22Rv1 (cell line): ENCODE measurements at regions not wholly inside any gene's neighbourhood (a gene's known extent, or its start where the extent isn't known, plus 50 kb on each side); places are given as distances from the start of the nearest gene placed in this dataset.
A peak's percentile ranks its signal among the peaks of the same experiment; 100 is the strongest.
"Not testable (repeated sequence)": the region's sequence is repeated elsewhere in the genome, so short reads cannot be mapped to it uniquely, and the experiment has no call there.

Experiments
- H3K27ac ChIP-seq: fragments of 450-650 bp; 2 replicates; pipeline ENCODE4 v1.5.1; 2017
- ZFX ChIP-seq: fragments of 450-650 bp; IDR thresholded peaks from 2 replicates; pipeline ENCODE4 v1.6.1; 2017; ENCODE audit warnings: antibody characterized with exemption, borderline replicate concordance
- TF ChIP-seq, protein P1 (sequence below): fragments of 450-650 bp; IDR thresholded peaks from 2 replicates; pipeline ENCODE4 v1.5.1; 2017; ENCODE audit warnings: mild to moderate bottlenecking

- TF ChIP-seq, protein P1, sequence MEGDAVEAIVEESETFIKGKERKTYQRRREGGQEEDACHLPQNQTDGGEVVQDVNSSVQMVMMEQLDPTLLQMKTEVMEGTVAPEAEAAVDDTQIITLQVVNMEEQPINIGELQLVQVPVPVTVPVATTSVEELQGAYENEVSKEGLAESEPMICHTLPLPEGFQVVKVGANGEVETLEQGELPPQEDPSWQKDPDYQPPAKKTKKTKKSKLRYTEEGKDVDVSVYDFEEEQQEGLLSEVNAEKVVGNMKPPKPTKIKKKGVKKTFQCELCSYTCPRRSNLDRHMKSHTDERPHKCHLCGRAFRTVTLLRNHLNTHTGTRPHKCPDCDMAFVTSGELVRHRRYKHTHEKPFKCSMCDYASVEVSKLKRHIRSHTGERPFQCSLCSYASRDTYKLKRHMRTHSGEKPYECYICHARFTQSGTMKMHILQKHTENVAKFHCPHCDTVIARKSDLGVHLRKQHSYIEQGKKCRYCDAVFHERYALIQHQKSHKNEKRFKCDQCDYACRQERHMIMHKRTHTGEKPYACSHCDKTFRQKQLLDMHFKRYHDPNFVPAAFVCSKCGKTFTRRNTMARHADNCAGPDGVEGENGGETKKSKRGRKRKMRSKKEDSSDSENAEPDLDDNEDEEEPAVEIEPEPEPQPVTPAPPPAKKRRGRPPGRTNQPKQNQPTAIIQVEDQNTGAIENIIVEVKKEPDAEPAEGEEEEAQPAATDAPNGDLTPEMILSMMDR: no peak
- no peak for TF ChIP-seq ZFX
- no peak overlapping the region for H3K27ac ChIP-seq
Measured at GRCh38 chr3:8436661-8437287, 64.8 kb upstream of the LMCD1 start.

GRCh38 chr3:8438507-8439079 is 63.0 kb upstream of the LMCD1 start:
- no peak for TF ChIP-seq ZFX
- TF ChIP-seq, protein P1: no peak
- no peak overlapping the region for H3K27ac ChIP-seq

DNA sequence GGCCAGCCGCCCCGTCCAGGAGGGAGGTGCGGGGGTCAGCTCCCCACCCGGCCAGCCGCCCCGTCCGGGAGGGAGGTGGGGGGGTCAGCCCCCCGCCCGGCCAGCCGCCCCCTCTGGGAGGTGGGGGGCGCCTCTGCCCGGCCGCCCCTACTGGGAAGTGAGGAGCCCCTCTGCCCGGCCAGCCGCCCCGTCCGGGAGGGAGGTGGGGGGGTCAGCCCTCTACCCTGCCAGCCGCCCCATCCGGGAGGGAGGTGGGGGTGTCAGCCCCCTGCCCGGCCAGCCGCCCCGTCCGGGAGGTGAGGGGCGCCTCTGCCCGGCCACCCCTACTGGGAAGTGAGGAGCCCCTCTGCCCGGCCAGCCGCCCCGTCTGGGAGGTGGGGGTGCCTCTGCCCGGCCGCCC is 61.5 kb upstream of the LMCD1 start:
- not testable (repeated sequence) for H3K27ac ChIP-seq

DNA sequence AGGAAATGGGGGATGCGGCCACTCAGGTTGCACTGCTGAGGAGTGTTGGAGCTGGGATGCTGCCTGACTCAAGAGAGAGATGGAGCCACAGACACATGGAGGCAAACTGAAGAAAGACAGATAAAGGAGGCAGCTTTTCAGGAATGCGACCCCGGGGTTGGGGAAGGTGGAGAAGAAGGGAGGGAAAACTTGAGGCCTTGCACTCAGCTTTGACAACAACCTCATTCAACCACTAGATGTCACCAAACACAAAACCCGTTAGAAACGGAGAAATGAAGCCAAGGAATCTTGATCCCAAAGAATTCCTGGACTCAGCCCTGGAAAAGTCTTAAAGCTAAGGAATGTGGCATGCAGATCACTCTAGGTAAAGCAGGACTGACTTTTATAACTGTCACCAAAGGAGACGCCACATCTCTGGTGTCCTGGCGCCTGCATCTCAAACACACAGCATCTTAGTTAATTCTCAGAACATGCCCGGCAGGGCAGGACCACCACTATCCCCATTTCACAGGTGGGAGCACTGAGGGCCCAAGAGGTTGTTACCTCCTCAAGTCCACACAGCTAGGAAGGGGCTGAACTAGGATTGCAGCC is 59.6 kb upstream of the LMCD1 start:
- no peak overlapping the region for H3K27ac ChIP-seq
- TF ChIP-seq, protein P1: peak; percentile 80
- TF ChIP-seq ZFX: no peak

DNA sequence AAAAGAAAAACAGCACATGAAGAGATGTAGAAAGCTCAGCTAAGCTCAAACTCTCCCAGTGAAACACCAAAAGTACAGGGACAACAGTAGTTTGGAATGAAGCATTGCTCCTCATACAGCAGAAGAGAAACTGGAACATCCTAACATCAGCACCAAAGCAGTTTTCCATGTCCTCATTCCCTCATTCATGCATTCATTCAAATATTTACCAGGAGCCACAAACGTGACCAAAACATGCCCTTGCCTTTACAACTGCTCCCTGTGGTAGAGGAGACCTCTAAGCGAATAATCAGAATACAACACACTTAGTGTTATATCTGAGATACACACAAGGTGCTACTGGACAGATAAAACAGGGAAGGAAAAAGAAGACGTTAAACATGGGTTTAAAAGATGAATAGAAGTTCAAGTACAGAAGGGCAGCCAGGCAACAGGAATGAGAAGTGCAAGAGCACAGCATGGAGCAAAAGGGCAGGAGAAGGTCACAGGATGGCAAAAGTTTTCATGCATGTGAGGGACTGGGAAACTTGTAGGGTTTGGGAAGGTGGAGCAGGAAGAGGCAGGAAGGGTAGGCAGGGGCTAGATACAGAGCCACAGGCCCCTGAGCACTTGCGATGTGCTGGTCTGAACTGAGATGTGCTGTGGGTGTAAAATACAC is 58.5 kb upstream of the LMCD1 start:
- TF ChIP-seq ZFX: no peak
- TF ChIP-seq, protein P1: no peak
- no peak overlapping the region for H3K27ac ChIP-seq

DNA sequence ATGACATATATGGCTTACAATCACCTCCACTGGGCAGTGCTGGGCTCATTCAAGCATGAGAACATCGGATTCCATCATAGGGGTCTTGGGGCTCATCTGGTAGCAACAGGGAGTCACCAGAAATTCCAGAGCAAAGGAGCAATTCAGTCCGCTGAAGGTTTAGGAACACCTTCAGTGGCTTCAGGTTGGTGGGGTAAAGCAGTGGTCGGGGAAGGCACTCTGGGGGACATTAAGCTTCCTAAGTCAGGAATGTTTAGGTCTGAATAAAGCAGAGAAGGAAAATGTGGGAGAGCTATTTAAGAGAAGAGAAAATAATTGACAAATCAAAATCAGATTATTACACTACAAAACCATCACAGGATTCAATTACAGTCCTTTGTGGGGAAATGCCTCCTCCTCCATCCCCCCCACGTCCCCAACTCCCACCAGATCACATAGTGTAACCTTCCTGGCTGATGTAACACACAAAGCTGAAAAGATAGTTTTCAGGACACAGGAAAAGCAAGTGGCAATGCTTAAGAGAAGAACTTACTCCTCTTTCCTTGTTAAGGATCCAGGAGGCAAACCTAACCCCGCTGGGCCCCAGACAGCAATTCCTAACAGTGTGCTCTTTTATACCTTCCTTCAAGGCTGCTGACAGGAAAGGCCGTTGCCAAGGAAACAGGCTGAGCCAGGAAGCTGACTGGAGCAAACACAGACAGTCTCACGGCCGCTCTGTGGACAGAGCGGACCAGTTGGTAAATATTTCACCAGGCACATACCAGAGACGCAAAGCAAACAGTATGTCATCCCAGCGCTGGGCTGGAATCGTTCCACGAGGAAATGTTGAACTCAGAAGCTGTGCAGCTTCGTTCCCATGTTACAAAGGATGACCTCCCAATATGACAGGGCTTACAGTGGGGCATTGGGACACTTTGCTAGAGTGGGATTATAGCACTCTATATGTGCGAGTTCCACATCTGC is 57.5 kb upstream of the LMCD1 start:
- H3K27ac ChIP-seq: peak overlapping the region; percentile 60
- TF ChIP-seq ZFX: no peak
- TF ChIP-seq, protein P1: no peak

- no peak for TF ChIP-seq ZFX
- TF ChIP-seq, protein P1: no peak
- peak overlapping the region; percentile 60 for H3K27ac ChIP-seq
Measured at GRCh38 chr3:8444883-8445282, 56.7 kb upstream of the LMCD1 start.
